ENCODE measurements at regions not wholly inside any gene's neighbourhood (a gene's known extent, or its start where the extent isn't known, plus 50 kb on each side); places are given as distances from the start of the nearest gene placed in this dataset.

DNA sequence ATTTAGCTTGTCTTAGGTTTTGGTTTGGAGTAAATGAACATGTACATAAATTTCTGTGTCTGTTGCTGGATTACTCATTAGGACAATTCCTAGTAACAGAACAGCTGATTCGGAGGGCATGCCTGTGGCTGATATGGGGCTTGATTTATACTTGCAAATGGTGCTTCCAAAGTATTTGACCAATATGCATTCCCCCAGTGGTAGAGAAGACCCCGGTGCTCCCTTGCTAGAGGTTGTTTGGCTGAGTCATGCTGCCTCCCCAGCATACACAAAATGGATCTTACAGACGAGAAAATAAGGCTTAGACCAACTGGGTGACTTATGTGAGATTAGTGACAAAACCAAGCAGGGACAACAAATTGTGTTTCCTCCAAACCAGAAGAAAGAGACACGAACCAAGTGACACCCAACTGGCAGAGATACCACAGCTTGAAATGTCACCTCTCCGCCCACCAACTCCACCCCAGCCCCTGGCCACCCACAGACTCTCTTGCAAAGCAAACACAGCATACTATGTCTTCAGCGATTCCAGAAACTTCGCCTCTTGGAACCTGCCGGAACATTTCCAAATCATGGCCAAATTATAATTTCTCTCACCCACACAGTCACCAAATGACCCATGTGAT, 75.9 kb upstream of the ETS2 start:
- H3K4me3 ChIP-seq, result no peak overlapping the region
- DNase-seq (no peak), ATAC-seq (no peak)
- peaks cover 5% of the 10 kb centered on the region for H3K4me1 ChIP-seq
- no peaks in the 10 kb centered on the region for H3K9me3 ChIP-seq
- TF ChIP-seq, protein P1, sequence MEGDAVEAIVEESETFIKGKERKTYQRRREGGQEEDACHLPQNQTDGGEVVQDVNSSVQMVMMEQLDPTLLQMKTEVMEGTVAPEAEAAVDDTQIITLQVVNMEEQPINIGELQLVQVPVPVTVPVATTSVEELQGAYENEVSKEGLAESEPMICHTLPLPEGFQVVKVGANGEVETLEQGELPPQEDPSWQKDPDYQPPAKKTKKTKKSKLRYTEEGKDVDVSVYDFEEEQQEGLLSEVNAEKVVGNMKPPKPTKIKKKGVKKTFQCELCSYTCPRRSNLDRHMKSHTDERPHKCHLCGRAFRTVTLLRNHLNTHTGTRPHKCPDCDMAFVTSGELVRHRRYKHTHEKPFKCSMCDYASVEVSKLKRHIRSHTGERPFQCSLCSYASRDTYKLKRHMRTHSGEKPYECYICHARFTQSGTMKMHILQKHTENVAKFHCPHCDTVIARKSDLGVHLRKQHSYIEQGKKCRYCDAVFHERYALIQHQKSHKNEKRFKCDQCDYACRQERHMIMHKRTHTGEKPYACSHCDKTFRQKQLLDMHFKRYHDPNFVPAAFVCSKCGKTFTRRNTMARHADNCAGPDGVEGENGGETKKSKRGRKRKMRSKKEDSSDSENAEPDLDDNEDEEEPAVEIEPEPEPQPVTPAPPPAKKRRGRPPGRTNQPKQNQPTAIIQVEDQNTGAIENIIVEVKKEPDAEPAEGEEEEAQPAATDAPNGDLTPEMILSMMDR (IDR thresholded peaks at IDR 0.05), result no peak
- no peaks in the 10 kb centered on the region for H3K36me3 ChIP-seq (ENCODE audit: insufficient read depth in 1 of 2, low read depth in 1 of 2)
- 44 to 71% (median 46%) methylated on average over 8 of the region's 8 CpGs for WGBS, 3 donors
- H3K27ac ChIP-seq, result no peak overlapping the region
- intact Hi-C loops (cut with DNase I), result loop anchor here (5.0 to 10.0 kb wide), 4 partner anchors 195 to 407 kb away; no protein-coding TSS in a partner anchor
- H3K27me3 ChIP-seq (ENCODE audit: insufficient read depth in 3 of 3, low read length in 2 of 3), result peaks cover 0 to 12% (median 0%) of the 10 kb centered on the region in 3 donors

DNA sequence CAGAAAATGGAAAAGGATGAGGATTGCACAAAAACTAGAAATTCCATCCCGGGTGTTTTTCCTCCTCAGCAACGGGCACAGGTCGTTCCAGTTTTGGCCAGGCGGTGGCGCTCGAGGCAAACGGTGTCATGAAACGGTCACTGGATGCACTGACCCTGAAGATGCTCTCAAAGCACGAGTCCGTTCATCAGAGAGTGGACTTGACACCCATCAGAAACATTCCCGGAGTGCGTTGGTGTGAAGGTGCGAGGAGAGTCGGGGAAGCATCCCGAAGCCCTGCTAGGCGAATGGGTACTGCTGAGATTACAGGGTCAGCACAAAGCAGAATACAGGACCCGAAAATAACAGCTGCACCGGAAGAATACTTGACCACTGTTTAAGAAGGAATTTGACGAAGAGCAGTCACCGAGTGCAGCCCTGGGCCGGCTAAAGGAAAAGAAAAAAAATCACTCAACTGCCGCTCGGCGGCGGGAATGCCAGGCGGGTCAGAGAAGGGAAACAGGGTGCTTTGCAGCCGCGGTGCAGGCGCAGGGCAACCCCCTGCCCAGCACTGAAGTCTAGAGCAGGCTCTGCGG, 71.7 kb upstream of the ETS2 start:
- intact Hi-C loops (cut with DNase I), result loop anchor here (1.0 to 10.0 kb wide), 6 partner anchors 71 to 405 kb away; partner anchors contain the start of gene ETS2 (in 1 of the 2)
- TF ChIP-seq, protein P1 (IDR thresholded peaks at IDR 0.05), result peak; percentile 90
- Histone ChIP-seq H3K27me3 (ENCODE audit: insufficient read depth in 3 of 3, low read length in 2 of 3) (peaks cover 0 to 5% (median 0%) of the 10 kb centered on the region in 3 donors), H3K36me3 (ENCODE audit: insufficient read depth in 1 of 2, low read depth in 1 of 2) (no peaks in the 10 kb centered on the region), H3K9me3 (no peaks in the 10 kb centered on the region), H3K27ac (peak overlapping the region; percentile 34), H3K4me3 (peak overlapping the region; percentile 49), H3K4me1 (peaks cover 5% of the 10 kb centered on the region)
- ATAC-seq (peak; percentile 87 to 96 (median 93)), DNase-seq (peak; percentile 87 to 93)
- 3 to 4% (median 3%) methylated on average over 30 of the region's 30 CpGs for WGBS, 3 donors

DNA sequence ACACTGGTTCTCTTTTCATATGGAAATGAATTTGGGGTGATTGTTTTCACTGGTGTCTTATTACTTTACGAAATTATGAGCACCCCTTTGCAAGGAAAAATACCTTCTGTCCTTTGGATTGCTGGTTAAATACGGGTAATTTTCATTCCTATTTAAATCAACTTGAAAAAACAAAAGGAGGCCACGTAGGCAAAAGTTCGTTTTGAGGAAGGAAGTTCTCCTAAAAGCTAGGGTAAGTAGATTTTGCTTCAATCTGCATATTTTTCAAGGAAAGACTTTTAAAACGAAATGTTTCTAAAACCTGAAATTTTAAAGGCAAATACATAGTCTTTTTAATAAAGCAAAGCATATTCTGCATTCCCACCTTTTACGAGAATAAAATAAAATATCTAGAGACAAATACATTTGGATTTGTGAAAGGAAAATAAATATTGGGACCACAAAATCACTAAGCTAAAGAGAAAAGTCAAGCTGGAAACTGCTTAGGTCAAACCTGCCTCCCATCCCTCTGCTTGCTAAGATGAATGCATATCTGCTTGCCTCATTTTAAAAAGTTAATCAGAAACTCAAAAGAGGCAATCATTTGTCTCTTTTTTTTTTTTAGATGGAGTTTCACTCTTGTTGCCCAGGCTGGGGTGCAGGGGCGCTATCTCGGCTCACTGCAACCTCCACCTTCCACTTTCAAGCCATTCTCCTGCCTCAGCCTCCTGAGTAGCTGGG, 70.9 kb upstream of the ETS2 start:
- peak overlapping the region; percentile 34 for H3K27ac ChIP-seq

DNA sequence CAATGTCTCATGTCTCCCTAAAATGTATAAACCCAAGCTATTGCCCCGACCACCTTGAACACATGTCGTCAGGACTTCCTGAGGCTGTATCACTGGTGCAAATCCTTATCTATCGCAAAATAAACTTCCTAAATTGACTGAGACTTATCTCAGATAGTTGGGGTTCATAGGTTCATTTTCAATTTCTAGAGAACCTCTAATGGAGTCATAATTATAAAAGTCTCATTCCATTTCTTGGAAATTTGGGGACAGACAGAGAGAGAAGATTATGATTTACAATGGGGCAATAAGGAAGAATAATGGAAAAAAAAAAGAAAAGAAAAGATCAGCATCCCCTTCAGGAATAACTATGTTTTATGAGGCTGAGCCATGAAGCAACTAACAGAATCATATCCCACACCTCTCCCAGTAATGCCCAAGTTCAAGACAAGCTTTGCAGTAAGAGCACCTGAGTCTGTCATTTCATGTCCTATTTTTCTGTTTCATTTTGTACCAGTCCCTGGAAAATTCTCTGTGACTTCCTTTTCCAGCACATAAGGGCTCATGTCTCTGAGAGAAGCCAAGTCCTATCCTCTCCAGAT, 70.0 kb upstream of the ETS2 start:
- ATAC-seq, result no peak
- H3K27me3 ChIP-seq (ENCODE audit: insufficient read depth in 3 of 3, low read length in 2 of 3), result peaks cover 0 to 5% (median 0%) of the 10 kb centered on the region in 3 donors
- H3K4me1 ChIP-seq, result peaks cover 5% of the 10 kb centered on the region
- DNase-seq, result no peak
- H3K27ac ChIP-seq, result no peak overlapping the region
- H3K36me3 ChIP-seq (ENCODE audit: insufficient read depth in 1 of 2, low read depth in 1 of 2), result no peaks in the 10 kb centered on the region
- no peak overlapping the region for H3K4me3 ChIP-seq
- 88 to 94% (median 90%) methylated on average over 3 of the region's 3 CpGs for WGBS, 3 donors
- intact Hi-C loops (cut with DNase I), result loop anchor here (1.0 to 10.0 kb wide), 6 partner anchors 57 to 403 kb away; partner anchors contain the start of gene ETS2 (in 1 of the 2)
- no peaks in the 10 kb centered on the region for H3K9me3 ChIP-seq
- TF ChIP-seq, protein P1 (IDR thresholded peaks at IDR 0.05), result no peak

More for the DNA sequence above, 70.9 kb upstream of the ETS2 start:
- WGBS, 3 donors, result 77 to 81% (median 79%) methylated on average over 8 of the region's 8 CpGs
- H3K9me3 ChIP-seq, result no peaks in the 10 kb centered on the region
- H3K4me1 ChIP-seq, result peaks cover 5% of the 10 kb centered on the region
- ATAC-seq (no peak), DNase-seq (no peak)
- peak overlapping the region; percentile 49 for H3K4me3 ChIP-seq
- no peaks in the 10 kb centered on the region for H3K36me3 ChIP-seq (ENCODE audit: insufficient read depth in 1 of 2, low read depth in 1 of 2)
- TF ChIP-seq, protein P1 (IDR thresholded peaks at IDR 0.05), result no peak
- intact Hi-C loops (cut with DNase I), result loop anchor here (1.0 to 10.0 kb wide), 7 partner anchors 57 to 404 kb away; partner anchors contain the start of gene ETS2 (in 1 of the 2)
- H3K27me3 ChIP-seq (ENCODE audit: insufficient read depth in 3 of 3, low read length in 2 of 3), result peaks cover 0 to 5% (median 0%) of the 10 kb centered on the region in 3 donors
